ENCODE measurements at regions not wholly inside any gene's neighbourhood (a gene's known extent, or its start where the extent isn't known, plus 50 kb on each side); places are given as distances from the start of the nearest gene placed in this dataset.

- TF ChIP-seq CTCF (IDR thresholded peaks at IDR 0.05; ENCODE audit: insufficient read depth, low read depth, low read length): no peak
- no peak overlapping the region for H3K4me3 ChIP-seq (ENCODE audit: low read depth, low read length)
- no peak for DNase-seq (ENCODE audit: low read depth)
These were observed 66.8 kb downstream of the FOXD1 start for GRCh38 chr5:73381590-73382400.

GRCh38 chr5:73380710-73381589 is 67.6 kb downstream of the FOXD1 start:
- DNase-seq (ENCODE audit: low read depth): no peak
- TF ChIP-seq CTCF (IDR thresholded peaks at IDR 0.05; ENCODE audit: insufficient read depth, low read depth, low read length): no peak
- H3K4me3 ChIP-seq (ENCODE audit: low read depth, low read length): no peak overlapping the region

- no peak overlapping the region for H3K4me3 ChIP-seq (ENCODE audit: low read depth, low read length)
- DNase-seq (ENCODE audit: low read depth): no peak
- TF ChIP-seq CTCF (IDR thresholded peaks at IDR 0.05; ENCODE audit: insufficient read depth, low read depth, low read length): no peak
These were observed 68.5 kb downstream of the FOXD1 start for GRCh38 chr5:73380041-73380440.

- H3K4me3 ChIP-seq (ENCODE audit: low read depth, low read length): no peak overlapping the region
- no peak for DNase-seq (ENCODE audit: low read depth)
- TF ChIP-seq CTCF (IDR thresholded peaks at IDR 0.05; ENCODE audit: insufficient read depth, low read depth, low read length): no peak
These were observed 69.1 kb downstream of the FOXD1 start for GRCh38 chr5:73379435-73379834.

GRCh38 chr5:73378765-73379164 is 69.8 kb downstream of the FOXD1 start:
- no peak for TF ChIP-seq CTCF (IDR thresholded peaks at IDR 0.05; ENCODE audit: insufficient read depth, low read depth, low read length)
- no peak for DNase-seq (ENCODE audit: low read depth)
- H3K4me3 ChIP-seq (ENCODE audit: low read depth, low read length): no peak overlapping the region

GRCh38 chr5:73378070-73378469 is 70.5 kb downstream of the FOXD1 start:
- no peak overlapping the region for H3K4me3 ChIP-seq (ENCODE audit: low read depth, low read length)
- DNase-seq (ENCODE audit: low read depth): peak; percentile 76
- TF ChIP-seq CTCF (IDR thresholded peaks at IDR 0.05; ENCODE audit: insufficient read depth, low read depth, low read length): no peak

Measured in fibroblast of villous mesenchyme (primary cell).